ENCODE measurements at regions not wholly inside any gene's neighbourhood (a gene's known extent, or its start where the extent isn't known, plus 50 kb on each side); places are given as distances from the start of the nearest gene placed in this dataset.
"Not testable (repeated sequence)": the region's sequence is repeated elsewhere in the genome, so short reads cannot be mapped to it uniquely, and the experiment has no call there.

GRCh38 chr4:28462766-28463700 lies 1602.4 kb downstream of the STIM2 start:
- TF ChIP-seq YY1 (IDR thresholded peaks at IDR 0.05; ENCODE audit: insufficient read depth, insufficient read length) (no peak), SUZ12 (IDR thresholded peaks at IDR 0.05; ENCODE audit: extremely low read depth, insufficient read depth, insufficient read length) (no peak), ZNF274 (IDR thresholded peaks at IDR 0.05; ENCODE audit: low read depth, low read length) (no peak)
- no peaks in the 10 kb centered on the region for H3K9me3 ChIP-seq (ENCODE audit: insufficient read depth, low read length)
- no peaks in the 10 kb centered on the region for H3K27me3 ChIP-seq (ENCODE audit: insufficient read depth, insufficient read length)
- H3K4me3 ChIP-seq (ENCODE audit: insufficient read length, low read depth): no peak overlapping the region
- H3K4me1 ChIP-seq (ENCODE audit: insufficient read depth, insufficient read length): no peaks in the 10 kb centered on the region
- no peak overlapping the region for H3K9ac ChIP-seq (ENCODE audit: insufficient read length, low read depth)
- DNase-seq (ENCODE audit: low read depth, low spot score): no peak
- no peaks in the 10 kb centered on the region for H3K36me3 ChIP-seq (ENCODE audit: insufficient read depth, insufficient read length, low read length)

GRCh38 chr4:28464823-28465222 lies 1604.2 kb downstream of the STIM2 start:
- no peaks in the 10 kb centered on the region for H3K9me3 ChIP-seq (ENCODE audit: insufficient read depth, low read length)
- no peak overlapping the region for H3K9ac ChIP-seq (ENCODE audit: insufficient read length, low read depth)
- H3K4me3 ChIP-seq (ENCODE audit: insufficient read length, low read depth): no peak overlapping the region
- H3K4me1 ChIP-seq (ENCODE audit: insufficient read depth, insufficient read length): no peaks in the 10 kb centered on the region
- no peaks in the 10 kb centered on the region for H3K27me3 ChIP-seq (ENCODE audit: insufficient read depth, insufficient read length)
- H3K36me3 ChIP-seq (ENCODE audit: insufficient read depth, insufficient read length, low read length): no peaks in the 10 kb centered on the region
- TF ChIP-seq YY1 (IDR thresholded peaks at IDR 0.05; ENCODE audit: insufficient read depth, insufficient read length) (no peak), SUZ12 (IDR thresholded peaks at IDR 0.05; ENCODE audit: extremely low read depth, insufficient read depth, insufficient read length) (no peak), ZNF274 (IDR thresholded peaks at IDR 0.05; ENCODE audit: low read depth, low read length) (no peak)
- no peak for DNase-seq (ENCODE audit: low read depth, low spot score)

GRCh38 chr4:28466886-28467285 lies 1606.2 kb downstream of the STIM2 start:
- not testable (repeated sequence) for H3K9me3 ChIP-seq (ENCODE audit: insufficient read depth, low read length); H3K9ac ChIP-seq (ENCODE audit: insufficient read length, low read depth); DNase-seq (ENCODE audit: low read depth, low spot score); H3K36me3 ChIP-seq (ENCODE audit: insufficient read depth, insufficient read length, low read length); H3K4me1 ChIP-seq (ENCODE audit: insufficient read depth, insufficient read length); H3K27me3 ChIP-seq (ENCODE audit: insufficient read depth, insufficient read length); H3K4me3 ChIP-seq (ENCODE audit: insufficient read length, low read depth)

- Histone ChIP-seq H3K4me1 (ENCODE audit: insufficient read depth, insufficient read length) (no peaks in the 10 kb centered on the region), H3K4me3 (ENCODE audit: insufficient read length, low read depth) (no peak overlapping the region), H3K36me3 (ENCODE audit: insufficient read depth, insufficient read length, low read length) (no peaks in the 10 kb centered on the region), H3K9ac (ENCODE audit: insufficient read length, low read depth) (no peak overlapping the region), H3K9me3 (ENCODE audit: insufficient read depth, low read length) (0 out of 2 replicates have a peak, but pooled peaks cover 6% of the 10 kb centered on the region), H3K27me3 (ENCODE audit: insufficient read depth, insufficient read length) (no peaks in the 10 kb centered on the region)
- no peak for DNase-seq (ENCODE audit: low read depth, low spot score)
- no peak for TF ChIP-seq ZNF274 (IDR thresholded peaks at IDR 0.05; ENCODE audit: low read depth, low read length)
- TF ChIP-seq YY1 (IDR thresholded peaks at IDR 0.05; ENCODE audit: insufficient read depth, insufficient read length): no peak
- no peak for TF ChIP-seq SUZ12 (IDR thresholded peaks at IDR 0.05; ENCODE audit: extremely low read depth, insufficient read depth, insufficient read length)
These were observed 1608.7 kb downstream of the STIM2 start for GRCh38 chr4:28469387-28469786.

GRCh38 chr4:28469886-28470285 lies 1609.2 kb downstream of the STIM2 start:
- Histone ChIP-seq H3K9me3 (ENCODE audit: insufficient read depth, low read length) (0 out of 2 replicates have a peak, but pooled peaks cover 6% of the 10 kb centered on the region), H3K27me3 (ENCODE audit: insufficient read depth, insufficient read length) (no peaks in the 10 kb centered on the region), H3K4me1 (ENCODE audit: insufficient read depth, insufficient read length) (no peaks in the 10 kb centered on the region), H3K4me3 (ENCODE audit: insufficient read length, low read depth) (no peak overlapping the region), H3K36me3 (ENCODE audit: insufficient read depth, insufficient read length, low read length) (no peaks in the 10 kb centered on the region), H3K9ac (ENCODE audit: insufficient read length, low read depth) (no peak overlapping the region)
- TF ChIP-seq SUZ12 (IDR thresholded peaks at IDR 0.05; ENCODE audit: extremely low read depth, insufficient read depth, insufficient read length): no peak
- TF ChIP-seq YY1 (IDR thresholded peaks at IDR 0.05; ENCODE audit: insufficient read depth, insufficient read length): no peak
- TF ChIP-seq ZNF274 (IDR thresholded peaks at IDR 0.05; ENCODE audit: low read depth, low read length): no peak
- DNase-seq (ENCODE audit: low read depth, low spot score): no peak

GRCh38 chr4:28475381-28475780 lies 1614.7 kb downstream of the STIM2 start:
- H3K27me3 ChIP-seq (ENCODE audit: insufficient read depth, insufficient read length): no peaks in the 10 kb centered on the region
- no peaks in the 10 kb centered on the region for H3K36me3 ChIP-seq (ENCODE audit: insufficient read depth, insufficient read length, low read length)
- TF ChIP-seq SUZ12 (IDR thresholded peaks at IDR 0.05; ENCODE audit: extremely low read depth, insufficient read depth, insufficient read length): no peak
- no peak for TF ChIP-seq ZNF274 (IDR thresholded peaks at IDR 0.05; ENCODE audit: low read depth, low read length)
- no peak for TF ChIP-seq YY1 (IDR thresholded peaks at IDR 0.05; ENCODE audit: insufficient read depth, insufficient read length)
- 0 out of 2 replicates have a peak, but pooled peaks cover 6% of the 10 kb centered on the region for H3K9me3 ChIP-seq (ENCODE audit: insufficient read depth, low read length)
- no peak for DNase-seq (ENCODE audit: low read depth, low spot score)
- no peak overlapping the region for H3K4me3 ChIP-seq (ENCODE audit: insufficient read length, low read depth)
- no peaks in the 10 kb centered on the region for H3K4me1 ChIP-seq (ENCODE audit: insufficient read depth, insufficient read length)
- no peak overlapping the region for H3K9ac ChIP-seq (ENCODE audit: insufficient read length, low read depth)

GRCh38 chr4:28479666-28480065 lies 1619.0 kb downstream of the STIM2 start:
- H3K9me3 ChIP-seq (ENCODE audit: insufficient read depth, low read length): no peaks in the 10 kb centered on the region
- TF ChIP-seq YY1 (IDR thresholded peaks at IDR 0.05; ENCODE audit: insufficient read depth, insufficient read length) (no peak), ZNF274 (IDR thresholded peaks at IDR 0.05; ENCODE audit: low read depth, low read length) (no peak), SUZ12 (IDR thresholded peaks at IDR 0.05; ENCODE audit: extremely low read depth, insufficient read depth, insufficient read length) (no peak)

More at GRCh38 chr4:28479666-28480065, 1619.0 kb downstream of the STIM2 start:
- Histone ChIP-seq H3K27me3 (ENCODE audit: insufficient read depth, insufficient read length) (no peaks in the 10 kb centered on the region), H3K4me1 (ENCODE audit: insufficient read depth, insufficient read length) (no peaks in the 10 kb centered on the region), H3K36me3 (ENCODE audit: insufficient read depth, insufficient read length, low read length) (no peaks in the 10 kb centered on the region), H3K9ac (ENCODE audit: insufficient read length, low read depth) (no peak overlapping the region), H3K4me3 (ENCODE audit: insufficient read length, low read depth) (no peak overlapping the region)
- peak; percentile 13 for DNase-seq (ENCODE audit: low read depth, low spot score)

Data from NT2/D1 (cell line).